ENCODE measurements at regions not wholly inside any gene's neighbourhood (a gene's known extent, or its start where the extent isn't known, plus 50 kb on each side); places are given as distances from the start of the nearest gene placed in this dataset.

- no peak for TF ChIP-seq GABPA (IDR thresholded peaks at IDR 0.05 in 1 of 2, conservative IDR thresholded peaks at IDR 0.05 in 1 of 2)
- no peak for TF ChIP-seq CTCF (IDR thresholded peaks at IDR 0.05; ENCODE audit: low read depth, low read length, missing input control)
- no peak for TF ChIP-seq SP1 (IDR thresholded peaks at IDR 0.05)
- TF ChIP-seq HNF4G (IDR thresholded peaks at IDR 0.05) = no peak
- no peak for TF ChIP-seq ZBTB33 (IDR thresholded peaks at IDR 0.05)
- TF ChIP-seq YY1 (IDR thresholded peaks at IDR 0.05) = no peak
- TF ChIP-seq ATF3 (IDR thresholded peaks at IDR 0.05) = no peak
- TF ChIP-seq RAD21 (IDR thresholded peaks at IDR 0.05) = no peak
- no peak for TF ChIP-seq MAX (IDR thresholded peaks at IDR 0.05)
- no peak for TF ChIP-seq RXRA (IDR thresholded peaks at IDR 0.05)
- no peak for TF ChIP-seq FOXA2 (IDR thresholded peaks at IDR 0.05)
- H3K9me3 ChIP-seq (ENCODE audit: control insufficient read depth in 4 of 4, low read length in 3 of 4) = no peaks in the 10 kb centered on the region
These were observed 309.7 kb downstream of the MYCN start for GRCh38 chr2:16250056-16250425.

GRCh38 chr2:16249246-16250055 lies 309.1 kb downstream of the MYCN start:
- no peaks in the 10 kb centered on the region for H3K4me1 ChIP-seq (ENCODE audit: control insufficient read depth in 4 of 4, insufficient read depth in 4 of 4, low read length in 3 of 4)
- H3K9me3 ChIP-seq (ENCODE audit: control insufficient read depth in 4 of 4, low read length in 3 of 4) = no peaks in the 10 kb centered on the region
- H3K27ac ChIP-seq (ENCODE audit: low read depth in 1 of 2, low read length in 2 of 2) = no peak overlapping the region
- no peak overlapping the region for H3K9ac ChIP-seq (ENCODE audit: low read depth in 1 of 2, low read length in 2 of 2)
- no peaks in the 10 kb centered on the region for H3K36me3 ChIP-seq (ENCODE audit: control insufficient read depth in 4 of 4, insufficient read depth in 3 of 4, low read depth in 1 of 4, low read length in 3 of 4)
- 73% methylated on average over 22 of the region's 22 CpGs for WGBS
- peaks cover 0 to 2% (median 0%) of the 10 kb centered on the region in 4 donors for H3K27me3 ChIP-seq (ENCODE audit: control insufficient read depth in 4 of 4, insufficient read depth in 4 of 4, low read length in 3 of 4)
- DNase-seq (ENCODE audit: low spot score) = no peak
- no peak overlapping the region for H3K4me3 ChIP-seq (ENCODE audit: low read depth in 1 of 3, low read length in 3 of 3)
- TF ChIP-seq FOXA2 (IDR thresholded peaks at IDR 0.05) (no peak), ATF3 (IDR thresholded peaks at IDR 0.05) (no peak), REST (IDR thresholded peaks at IDR 0.05) (no peak), HNF4G (IDR thresholded peaks at IDR 0.05) (no peak), ZBTB33 (IDR thresholded peaks at IDR 0.05) (no peak), TAF1 (conservative IDR thresholded peaks at IDR 0.05) (no peak), YY1 (IDR thresholded peaks at IDR 0.05) (no peak)

More at GRCh38 chr2:16250056-16250425, 309.7 kb downstream of the MYCN start:
- H3K9ac ChIP-seq (ENCODE audit: low read depth in 1 of 2, low read length in 2 of 2) = no peak overlapping the region
- no peaks in the 10 kb centered on the region for H3K36me3 ChIP-seq (ENCODE audit: control insufficient read depth in 4 of 4, insufficient read depth in 3 of 4, low read depth in 1 of 4, low read length in 3 of 4)
- peaks cover 0 to 2% (median 0%) of the 10 kb centered on the region in 4 donors for H3K27me3 ChIP-seq (ENCODE audit: control insufficient read depth in 4 of 4, insufficient read depth in 4 of 4, low read length in 3 of 4)
- no peak overlapping the region for H3K27ac ChIP-seq (ENCODE audit: low read depth in 1 of 2, low read length in 2 of 2)
- H3K4me1 ChIP-seq (ENCODE audit: control insufficient read depth in 4 of 4, insufficient read depth in 4 of 4, low read length in 3 of 4) = no peaks in the 10 kb centered on the region
- H3K4me3 ChIP-seq (ENCODE audit: low read depth in 1 of 3, low read length in 3 of 3) = no peak overlapping the region
- 81% methylated on average over 1 of the region's 1 CpG for WGBS
- no peak for DNase-seq (ENCODE audit: low spot score)
